GM12872 (cell line): ENCODE measurements at regions not wholly inside any gene's neighbourhood (a gene's known extent, or its start where the extent isn't known, plus 50 kb on each side); places are given as distances from the start of the nearest gene placed in this dataset.

Experiments used
- TF ChIP-seq, protein P1 (sequence below): IDR thresholded peaks from 3 replicates; pipeline ENCODE4 v1.5.1; 2011; ENCODE audit warnings: low read depth, mild to moderate bottlenecking, low read length, moderate library complexity; ENCODE audit not compliant: insufficient read depth

DNA sequence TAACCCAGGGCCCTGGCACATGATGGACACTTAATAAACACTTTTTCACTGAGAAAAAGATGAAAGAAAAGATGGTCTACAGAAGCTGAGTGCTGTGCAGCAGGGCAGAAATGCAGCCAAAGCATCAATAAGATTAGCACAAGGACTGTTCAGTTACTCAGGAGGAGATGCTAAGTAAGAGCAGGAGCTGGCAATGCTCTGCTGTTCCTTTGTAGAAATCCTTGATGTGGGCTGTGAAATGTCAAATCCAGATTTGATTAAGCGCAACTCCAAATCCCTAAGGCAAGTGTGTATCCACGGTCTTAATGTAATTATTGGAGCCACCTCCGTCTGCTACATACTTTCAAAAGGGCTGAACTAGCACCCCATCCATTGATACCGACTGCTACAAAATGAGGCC, 151.8 kb upstream of the BTG1 start:
- TF ChIP-seq, protein P1, sequence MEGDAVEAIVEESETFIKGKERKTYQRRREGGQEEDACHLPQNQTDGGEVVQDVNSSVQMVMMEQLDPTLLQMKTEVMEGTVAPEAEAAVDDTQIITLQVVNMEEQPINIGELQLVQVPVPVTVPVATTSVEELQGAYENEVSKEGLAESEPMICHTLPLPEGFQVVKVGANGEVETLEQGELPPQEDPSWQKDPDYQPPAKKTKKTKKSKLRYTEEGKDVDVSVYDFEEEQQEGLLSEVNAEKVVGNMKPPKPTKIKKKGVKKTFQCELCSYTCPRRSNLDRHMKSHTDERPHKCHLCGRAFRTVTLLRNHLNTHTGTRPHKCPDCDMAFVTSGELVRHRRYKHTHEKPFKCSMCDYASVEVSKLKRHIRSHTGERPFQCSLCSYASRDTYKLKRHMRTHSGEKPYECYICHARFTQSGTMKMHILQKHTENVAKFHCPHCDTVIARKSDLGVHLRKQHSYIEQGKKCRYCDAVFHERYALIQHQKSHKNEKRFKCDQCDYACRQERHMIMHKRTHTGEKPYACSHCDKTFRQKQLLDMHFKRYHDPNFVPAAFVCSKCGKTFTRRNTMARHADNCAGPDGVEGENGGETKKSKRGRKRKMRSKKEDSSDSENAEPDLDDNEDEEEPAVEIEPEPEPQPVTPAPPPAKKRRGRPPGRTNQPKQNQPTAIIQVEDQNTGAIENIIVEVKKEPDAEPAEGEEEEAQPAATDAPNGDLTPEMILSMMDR, result no peak

DNA sequence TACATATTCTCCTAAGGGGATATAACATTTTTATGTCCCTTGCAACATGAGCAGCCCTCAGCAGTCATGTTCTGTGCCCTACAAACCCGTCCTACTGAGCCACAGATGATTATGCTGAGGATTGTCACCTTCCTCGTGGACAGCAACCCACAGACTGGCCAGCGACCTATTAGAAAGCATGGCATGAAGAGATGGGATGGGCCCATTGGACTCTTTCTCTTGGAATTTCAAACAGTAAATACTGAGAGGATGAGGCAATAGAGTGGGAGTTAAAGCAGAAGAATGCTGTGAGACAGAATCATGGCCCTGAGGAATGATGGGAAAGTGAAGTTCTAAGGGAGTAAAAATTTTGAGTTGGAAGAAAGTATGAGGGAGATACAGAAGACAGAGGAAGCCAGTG, 149.9 kb upstream of the BTG1 start:
- TF ChIP-seq, protein P1, result no peak

DNA sequence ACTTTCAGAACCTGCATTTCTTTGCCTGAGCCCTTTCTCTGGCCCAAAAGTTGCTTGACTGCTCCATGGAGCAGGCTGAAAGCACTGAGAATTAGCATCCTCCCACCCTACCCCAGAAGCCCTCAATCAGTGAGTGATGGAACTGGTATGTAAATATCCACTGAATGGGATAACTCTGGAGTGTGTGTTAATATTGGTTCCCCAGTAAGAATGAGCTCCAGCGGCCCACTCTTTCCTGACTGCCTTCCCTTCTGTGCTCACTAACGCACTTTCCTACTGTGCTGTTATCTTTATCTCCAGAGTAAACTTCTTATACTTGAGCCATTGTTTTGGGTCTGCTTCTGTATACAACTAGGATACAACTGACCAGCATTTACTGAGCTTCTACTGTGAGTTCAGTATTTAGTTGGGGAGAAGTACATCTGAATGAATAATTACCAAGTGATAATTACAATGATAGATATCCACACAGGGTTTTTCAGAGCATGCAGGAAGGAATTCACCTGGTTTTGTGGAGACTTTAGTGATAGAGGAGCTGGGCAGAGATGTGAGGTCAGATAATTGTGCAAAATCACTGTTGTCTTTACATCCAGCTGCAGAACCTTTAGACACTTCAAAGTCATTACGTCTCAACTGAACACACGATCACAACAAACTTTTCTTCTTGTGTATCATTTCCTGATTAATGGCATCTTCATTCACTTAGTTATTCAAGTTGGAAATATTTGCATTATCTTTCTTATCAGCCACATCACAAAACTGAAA, 149.2 kb upstream of the BTG1 start:
- TF ChIP-seq, protein P1, result no peak

DNA sequence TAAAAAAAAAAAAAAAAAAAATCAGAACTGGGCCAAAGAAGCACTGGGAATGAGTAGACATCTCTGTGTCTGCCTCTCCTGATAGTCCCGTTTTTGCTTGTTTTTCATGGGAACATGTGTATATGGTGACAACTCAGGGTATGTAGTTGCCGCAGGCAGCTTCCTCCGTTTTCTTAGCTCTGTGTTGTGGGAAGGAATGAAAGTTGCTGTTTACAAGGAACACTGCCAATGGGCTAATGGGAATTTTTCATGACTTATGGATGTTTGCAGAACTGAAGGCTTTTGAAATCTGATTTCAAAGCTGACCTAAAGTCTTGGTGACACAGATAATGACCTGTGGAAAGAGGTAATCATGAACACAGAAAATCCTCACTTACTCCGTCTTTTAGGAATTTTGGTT, 146.4 kb upstream of the BTG1 start:
- TF ChIP-seq, protein P1, result no peak

DNA sequence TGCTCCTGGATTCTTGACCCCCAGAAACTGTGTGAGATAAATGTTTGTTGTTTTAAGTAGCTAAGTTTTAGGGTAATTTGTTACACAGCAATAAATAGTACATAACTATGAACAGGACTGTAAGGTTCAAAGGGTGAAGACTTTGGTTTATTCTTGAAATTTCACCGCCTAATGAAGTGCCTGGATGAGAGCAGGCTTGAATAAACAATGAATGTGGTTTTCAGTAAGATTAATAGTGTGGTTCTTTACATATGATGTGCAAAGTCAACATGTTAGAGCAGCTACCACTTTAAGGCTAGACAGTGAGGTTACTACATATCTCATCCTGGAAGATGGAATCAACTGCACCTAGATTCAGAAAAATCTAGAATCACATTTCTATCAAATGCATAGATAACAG, 145.2 kb upstream of the BTG1 start:
- TF ChIP-seq, protein P1, result no peak

DNA sequence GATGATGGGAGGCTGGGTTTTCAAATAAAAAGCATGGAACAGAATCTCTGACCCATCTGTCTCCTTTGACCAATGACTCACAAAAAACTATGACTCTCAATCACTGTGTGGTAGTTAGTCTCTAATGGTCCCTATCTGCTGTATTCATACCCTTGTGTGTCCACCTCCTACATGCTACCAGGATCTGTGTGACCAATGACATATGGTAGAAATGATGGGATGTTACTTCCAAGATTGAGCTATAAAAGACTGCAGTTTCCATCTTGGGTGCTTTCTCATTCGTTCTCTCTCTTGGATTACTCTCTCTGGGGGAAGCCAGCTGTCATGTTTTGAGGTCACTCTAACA, 144.7 kb upstream of the BTG1 start:
- TF ChIP-seq, protein P1, result no peak

DNA sequence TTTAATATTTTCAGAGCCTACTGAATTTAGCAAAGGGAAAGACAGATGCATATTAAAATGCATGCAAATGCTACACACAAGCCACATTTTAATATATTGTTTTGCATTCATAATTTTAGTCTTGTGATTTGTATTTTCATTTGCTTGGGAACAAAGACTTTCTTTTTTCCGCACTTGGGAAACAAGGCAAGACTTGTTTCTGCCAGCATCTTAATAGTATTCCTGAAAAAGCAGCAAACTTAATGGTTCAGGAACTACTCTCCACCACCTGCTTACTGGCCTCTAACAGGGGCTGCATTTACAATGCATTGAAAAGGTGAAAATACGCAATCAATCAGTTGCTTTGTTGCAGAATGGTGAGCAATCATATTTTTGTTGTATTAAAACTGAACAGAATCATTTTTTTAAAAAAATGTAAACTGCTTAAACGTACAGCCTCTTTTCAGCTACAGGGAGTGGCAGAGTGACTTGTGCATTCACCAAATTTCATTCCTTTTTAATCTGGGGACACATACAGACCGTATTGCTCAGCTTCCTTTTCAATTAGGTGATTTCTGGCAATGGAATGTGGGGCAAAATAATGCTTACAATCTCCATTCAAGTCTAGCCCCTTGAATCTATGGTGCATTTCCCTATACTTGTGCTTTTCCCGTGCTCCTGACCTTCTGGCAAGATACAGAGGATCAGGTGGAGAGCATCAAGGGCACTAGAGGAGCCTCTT, 144.1 kb upstream of the BTG1 start:
- TF ChIP-seq, protein P1, result no peak
